ENCODE measurements at regions not wholly inside any gene's neighbourhood (a gene's known extent, or its start where the extent isn't known, plus 50 kb on each side); places are given as distances from the start of the nearest gene placed in this dataset.

DNA sequence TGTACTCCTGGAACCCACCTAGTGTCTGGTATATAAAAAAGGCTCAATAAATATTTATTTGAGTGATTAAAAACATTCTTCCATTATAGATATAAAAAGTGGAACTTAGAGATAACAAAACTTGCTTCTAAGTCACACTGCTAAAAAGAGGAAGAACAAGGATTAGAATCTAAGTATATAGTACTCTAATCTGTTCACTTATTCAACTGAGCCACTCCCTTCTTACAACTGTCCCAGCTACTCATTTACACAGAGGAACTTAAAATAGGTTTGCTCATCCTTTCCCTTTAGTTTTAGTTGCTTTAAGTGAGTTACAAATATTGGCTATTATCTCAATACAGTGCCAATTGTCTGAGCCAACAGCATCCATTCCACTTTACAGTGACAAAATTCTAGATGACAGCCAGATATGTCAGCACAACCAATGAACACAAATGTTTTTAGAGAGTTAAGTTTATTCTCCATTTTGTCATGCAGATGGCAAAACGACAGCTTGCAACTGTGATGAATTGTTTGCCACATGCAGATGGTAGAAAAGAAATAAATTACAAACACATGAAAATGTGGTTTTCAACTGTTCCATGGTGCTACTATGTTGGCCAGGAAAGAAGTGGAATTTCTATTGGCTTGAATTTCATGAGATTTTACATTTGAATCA, 280.7 kb upstream of the ZC3H15 start:
- Histone ChIP-seq H3K9ac (ENCODE audit: low read depth in 1 of 2, low read length in 2 of 2) (no peak overlapping the region), H3K27me3 (ENCODE audit: control insufficient read depth in 4 of 4, insufficient read depth in 4 of 4, low read length in 3 of 4) (no peaks in the 10 kb centered on the region), H3K4me3 (ENCODE audit: low read depth in 1 of 3, low read length in 3 of 3) (no peak overlapping the region), H3K27ac (ENCODE audit: low read depth in 1 of 2, low read length in 2 of 2) (no peak overlapping the region), H3K36me3 (ENCODE audit: control insufficient read depth in 4 of 4, insufficient read depth in 3 of 4, low read depth in 1 of 4, low read length in 3 of 4) (peaks cover 0 to 2% (median 0%) of the 10 kb centered on the region in 4 donors), H3K4me1 (ENCODE audit: control insufficient read depth in 4 of 4, insufficient read depth in 4 of 4, low read length in 3 of 4) (peaks cover 0 to 4% (median 2%) of the 10 kb centered on the region in 4 donors), H3K9me3 (ENCODE audit: control insufficient read depth in 4 of 4, low read length in 3 of 4) (no peaks in the 10 kb centered on the region)
- DNase-seq (ENCODE audit: low spot score) = no peak
- 61% methylated on average over 1 of the region's 1 CpG for WGBS
- no peak for TF ChIP-seq HNF4A (conservative IDR thresholded peaks at IDR 0.05)
- TF ChIP-seq GABPA (IDR thresholded peaks at IDR 0.05 in 1 of 2, conservative IDR thresholded peaks at IDR 0.05 in 1 of 2) = no peak
- TF ChIP-seq TAF1 (conservative IDR thresholded peaks at IDR 0.05) = no peak

DNA sequence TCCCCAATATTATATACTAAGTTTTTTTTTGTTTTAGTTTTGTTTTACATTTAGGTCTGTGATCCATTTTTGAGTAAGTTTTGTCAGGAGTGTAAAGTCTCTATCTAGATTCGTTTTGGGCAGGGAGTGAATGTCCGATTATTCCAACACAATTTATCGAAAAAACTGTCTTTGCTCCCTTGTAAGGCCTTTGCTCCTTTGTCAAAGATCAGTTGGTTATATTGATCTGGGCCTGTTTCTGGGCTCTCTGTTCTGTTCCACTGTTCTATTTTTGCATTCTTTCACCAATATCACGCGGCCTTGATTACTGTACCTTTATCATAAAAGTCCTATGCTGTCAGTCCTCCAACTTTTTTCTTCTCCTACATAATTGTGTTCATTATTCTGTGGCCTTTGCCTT, 276.5 kb upstream of the ZC3H15 start:
- Histone ChIP-seq H3K36me3 (ENCODE audit: control insufficient read depth in 4 of 4, insufficient read depth in 3 of 4, low read depth in 1 of 4, low read length in 3 of 4) (no peaks in the 10 kb centered on the region), H3K9ac (ENCODE audit: low read depth in 1 of 2, low read length in 2 of 2) (no peak overlapping the region), H3K4me3 (ENCODE audit: low read depth in 1 of 3, low read length in 3 of 3) (no peak overlapping the region), H3K4me1 (ENCODE audit: control insufficient read depth in 4 of 4, insufficient read depth in 4 of 4, low read length in 3 of 4) (peaks cover 0 to 8% (median 2%) of the 10 kb centered on the region in 4 donors), H3K27me3 (ENCODE audit: control insufficient read depth in 4 of 4, insufficient read depth in 4 of 4, low read length in 3 of 4) (no peaks in the 10 kb centered on the region), H3K27ac (ENCODE audit: low read depth in 1 of 2, low read length in 2 of 2) (no peak overlapping the region), H3K9me3 (ENCODE audit: control insufficient read depth in 4 of 4, low read length in 3 of 4) (no peaks in the 10 kb centered on the region)
- DNase-seq (ENCODE audit: low spot score) = no peak
- TF ChIP-seq HNF4A (conservative IDR thresholded peaks at IDR 0.05) = peak; percentile 94 to 95
- no peak for TF ChIP-seq FOXA1 (IDR thresholded peaks at IDR 0.05)
- TF ChIP-seq, protein P1, sequence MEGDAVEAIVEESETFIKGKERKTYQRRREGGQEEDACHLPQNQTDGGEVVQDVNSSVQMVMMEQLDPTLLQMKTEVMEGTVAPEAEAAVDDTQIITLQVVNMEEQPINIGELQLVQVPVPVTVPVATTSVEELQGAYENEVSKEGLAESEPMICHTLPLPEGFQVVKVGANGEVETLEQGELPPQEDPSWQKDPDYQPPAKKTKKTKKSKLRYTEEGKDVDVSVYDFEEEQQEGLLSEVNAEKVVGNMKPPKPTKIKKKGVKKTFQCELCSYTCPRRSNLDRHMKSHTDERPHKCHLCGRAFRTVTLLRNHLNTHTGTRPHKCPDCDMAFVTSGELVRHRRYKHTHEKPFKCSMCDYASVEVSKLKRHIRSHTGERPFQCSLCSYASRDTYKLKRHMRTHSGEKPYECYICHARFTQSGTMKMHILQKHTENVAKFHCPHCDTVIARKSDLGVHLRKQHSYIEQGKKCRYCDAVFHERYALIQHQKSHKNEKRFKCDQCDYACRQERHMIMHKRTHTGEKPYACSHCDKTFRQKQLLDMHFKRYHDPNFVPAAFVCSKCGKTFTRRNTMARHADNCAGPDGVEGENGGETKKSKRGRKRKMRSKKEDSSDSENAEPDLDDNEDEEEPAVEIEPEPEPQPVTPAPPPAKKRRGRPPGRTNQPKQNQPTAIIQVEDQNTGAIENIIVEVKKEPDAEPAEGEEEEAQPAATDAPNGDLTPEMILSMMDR (IDR thresholded peaks at IDR 0.05; ENCODE audit: low read depth, low read length, missing input control) = no peak
- peak in 1 of 2 donors; percentile 32 for TF ChIP-seq RAD21 (IDR thresholded peaks at IDR 0.05)
- TF ChIP-seq, protein P2, sequence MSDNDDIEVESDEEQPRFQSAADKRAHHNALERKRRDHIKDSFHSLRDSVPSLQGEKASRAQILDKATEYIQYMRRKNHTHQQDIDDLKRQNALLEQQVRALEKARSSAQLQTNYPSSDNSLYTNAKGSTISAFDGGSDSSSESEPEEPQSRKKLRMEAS (IDR thresholded peaks at IDR 0.05) = no peak
- peak in 1 of 2 donors; percentile 48 for TF ChIP-seq RXRA (IDR thresholded peaks at IDR 0.05)
- TF ChIP-seq, protein P3, sequence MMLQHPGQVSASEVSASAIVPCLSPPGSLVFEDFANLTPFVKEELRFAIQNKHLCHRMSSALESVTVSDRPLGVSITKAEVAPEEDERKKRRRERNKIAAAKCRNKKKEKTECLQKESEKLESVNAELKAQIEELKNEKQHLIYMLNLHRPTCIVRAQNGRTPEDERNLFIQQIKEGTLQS (IDR thresholded peaks at IDR 0.05) = no peak
- no peak for TF ChIP-seq EGR1 (IDR thresholded peaks at IDR 0.05; ENCODE audit: low read depth in 2 of 2)
- TF ChIP-seq, protein P4, sequence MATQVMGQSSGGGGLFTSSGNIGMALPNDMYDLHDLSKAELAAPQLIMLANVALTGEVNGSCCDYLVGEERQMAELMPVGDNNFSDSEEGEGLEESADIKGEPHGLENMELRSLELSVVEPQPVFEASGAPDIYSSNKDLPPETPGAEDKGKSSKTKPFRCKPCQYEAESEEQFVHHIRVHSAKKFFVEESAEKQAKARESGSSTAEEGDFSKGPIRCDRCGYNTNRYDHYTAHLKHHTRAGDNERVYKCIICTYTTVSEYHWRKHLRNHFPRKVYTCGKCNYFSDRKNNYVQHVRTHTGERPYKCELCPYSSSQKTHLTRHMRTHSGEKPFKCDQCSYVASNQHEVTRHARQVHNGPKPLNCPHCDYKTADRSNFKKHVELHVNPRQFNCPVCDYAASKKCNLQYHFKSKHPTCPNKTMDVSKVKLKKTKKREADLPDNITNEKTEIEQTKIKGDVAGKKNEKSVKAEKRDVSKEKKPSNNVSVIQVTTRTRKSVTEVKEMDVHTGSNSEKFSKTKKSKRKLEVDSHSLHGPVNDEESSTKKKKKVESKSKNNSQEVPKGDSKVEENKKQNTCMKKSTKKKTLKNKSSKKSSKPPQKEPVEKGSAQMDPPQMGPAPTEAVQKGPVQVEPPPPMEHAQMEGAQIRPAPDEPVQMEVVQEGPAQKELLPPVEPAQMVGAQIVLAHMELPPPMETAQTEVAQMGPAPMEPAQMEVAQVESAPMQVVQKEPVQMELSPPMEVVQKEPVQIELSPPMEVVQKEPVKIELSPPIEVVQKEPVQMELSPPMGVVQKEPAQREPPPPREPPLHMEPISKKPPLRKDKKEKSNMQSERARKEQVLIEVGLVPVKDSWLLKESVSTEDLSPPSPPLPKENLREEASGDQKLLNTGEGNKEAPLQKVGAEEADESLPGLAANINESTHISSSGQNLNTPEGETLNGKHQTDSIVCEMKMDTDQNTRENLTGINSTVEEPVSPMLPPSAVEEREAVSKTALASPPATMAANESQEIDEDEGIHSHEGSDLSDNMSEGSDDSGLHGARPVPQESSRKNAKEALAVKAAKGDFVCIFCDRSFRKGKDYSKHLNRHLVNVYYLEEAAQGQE (IDR thresholded peaks at IDR 0.05) = no peak
- TF ChIP-seq SP1 (IDR thresholded peaks at IDR 0.05) = peak; percentile 78
- TF ChIP-seq HNF4G (IDR thresholded peaks at IDR 0.05) = peak; percentile 80
- 41% methylated on average over 5 of the region's 5 CpGs for WGBS

All from liver (tissue), 8 donors.